Lower leg skin (tissue), 3 donors: ENCODE measurements at regions not wholly inside any gene's neighbourhood (a gene's known extent, or its start where the extent isn't known, plus 50 kb on each side); places are given as distances from the start of the nearest gene placed in this dataset.

ENCODE experiments used
- CTCF ChIP-seq, 3 donors: fragments of 450-650 bp; IDR thresholded peaks; one replicate each; pipeline ENCODE4 v1.5.1; 2016; ENCODE audit warnings: antibody characterized with exemption in 3 of 3, mild to moderate bottlenecking in 3 of 3, moderate library complexity in 2 of 3
- POLR2A ChIP-seq, 2 donors: fragments of 450-650 bp; IDR thresholded peaks; one replicate each; pipeline ENCODE4 v1.6.1; 2016 to 2017; ENCODE audit warnings: antibody characterized with exemption in 2 of 2, mild to moderate bottlenecking in 1 of 2, moderate library complexity in 1 of 2

- TF ChIP-seq CTCF (IDR thresholded peaks at IDR 0.05) (no peak), POLR2A (IDR thresholded peaks at IDR 0.05) (no peak)
These were observed 76.6 kb upstream of the MAP4K3 start for GRCh38 chr2:39513641-39514094.
